HPDE6-E6E7 (cell line): ENCODE measurements at regions not wholly inside any gene's neighbourhood (a gene's known extent, or its start where the extent isn't known, plus 50 kb on each side); places are given as distances from the start of the nearest gene placed in this dataset.
"Not testable (repeated sequence)": the region's sequence is repeated elsewhere in the genome, so short reads cannot be mapped to it uniquely, and the experiment has no call there.

Experiments
- DNase-seq: peaks from one replicate; pipeline ENCODE4 v3.0.0; 2011; ENCODE audit warnings: missing footprints; ENCODE audit errors: extremely low spot score

- no peak for DNase-seq
These were observed 435.1 kb downstream of the EFNB2 start for GRCh38 chr13:106100171-106100919.

DNA sequence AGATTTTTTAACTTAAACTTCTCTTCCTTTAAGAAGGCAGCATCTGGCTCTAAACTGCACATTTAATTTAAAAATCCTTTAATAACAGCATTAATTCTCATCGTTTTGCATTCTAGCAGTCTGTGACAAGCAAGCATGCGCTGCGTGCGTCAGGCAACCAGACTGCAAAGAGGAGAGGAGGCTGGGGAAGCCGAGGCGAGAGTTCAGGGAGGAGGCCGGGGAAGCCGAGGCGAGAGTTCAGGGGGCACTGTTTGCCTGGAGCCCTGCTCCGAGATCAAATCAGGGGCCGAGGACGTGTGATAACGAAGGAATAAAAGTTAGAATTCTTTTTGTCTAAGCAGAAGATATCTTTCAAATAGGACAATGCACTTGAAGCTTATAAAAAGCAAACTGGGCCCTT, 435.7 kb downstream of the EFNB2 start:
- DNase-seq = no peak

GRCh38 chr13:106098778-106099177, 436.7 kb downstream of the EFNB2 start:
- no peak for DNase-seq

GRCh38 chr13:106096661-106097092, 438.8 kb downstream of the EFNB2 start:
- DNase-seq = peak; percentile 42

- DNase-seq = no peak
These were observed 439.5 kb downstream of the EFNB2 start for GRCh38 chr13:106095919-106096318.

- no peak for DNase-seq
These were observed 440.1 kb downstream of the EFNB2 start for GRCh38 chr13:106095406-106095805.

GRCh38 chr13:106090001-106090400, 445.5 kb downstream of the EFNB2 start:
- DNase-seq = no peak

GRCh38 chr13:106089261-106089980, 446.0 kb downstream of the EFNB2 start:
- DNase-seq = no peak

DNA sequence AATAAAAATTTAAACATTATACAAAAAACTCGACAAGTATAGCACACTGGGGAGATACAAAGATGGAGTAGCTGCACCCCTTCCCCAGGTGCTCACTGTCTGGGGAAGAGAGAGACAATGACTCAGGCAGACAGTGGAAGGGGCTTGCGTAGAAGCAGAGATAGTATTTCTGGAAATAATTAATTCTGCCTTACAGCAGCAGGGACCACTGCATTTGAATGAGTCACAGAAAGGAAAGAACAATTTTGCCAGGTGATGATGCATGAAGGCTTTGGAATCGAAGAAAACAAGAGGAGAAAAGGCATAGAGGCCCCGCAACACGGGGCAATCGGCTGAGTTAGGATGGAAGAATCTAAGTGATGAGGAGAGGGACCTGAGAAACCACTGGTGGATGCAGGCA, 447.4 kb downstream of the EFNB2 start:
- DNase-seq = no peak

DNA sequence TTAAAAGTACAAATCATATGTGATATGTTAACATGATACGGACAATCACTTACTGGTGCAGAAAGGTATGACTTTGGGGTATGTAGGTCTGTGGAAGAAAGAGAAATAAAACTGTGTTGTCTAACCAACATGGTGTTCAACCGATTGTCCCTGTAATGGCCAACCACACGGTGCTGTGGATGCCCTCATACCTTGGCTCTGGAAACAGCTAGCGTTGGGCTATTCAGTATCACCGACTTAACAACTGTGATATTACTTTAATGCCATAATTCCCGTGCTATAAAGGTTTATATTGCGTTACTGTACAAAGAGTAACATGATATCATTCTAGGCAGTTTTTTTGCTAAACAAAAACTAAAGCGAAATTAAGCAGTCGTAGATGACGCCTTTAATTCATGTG, 448.3 kb downstream of the EFNB2 start:
- DNase-seq = no peak

DNA sequence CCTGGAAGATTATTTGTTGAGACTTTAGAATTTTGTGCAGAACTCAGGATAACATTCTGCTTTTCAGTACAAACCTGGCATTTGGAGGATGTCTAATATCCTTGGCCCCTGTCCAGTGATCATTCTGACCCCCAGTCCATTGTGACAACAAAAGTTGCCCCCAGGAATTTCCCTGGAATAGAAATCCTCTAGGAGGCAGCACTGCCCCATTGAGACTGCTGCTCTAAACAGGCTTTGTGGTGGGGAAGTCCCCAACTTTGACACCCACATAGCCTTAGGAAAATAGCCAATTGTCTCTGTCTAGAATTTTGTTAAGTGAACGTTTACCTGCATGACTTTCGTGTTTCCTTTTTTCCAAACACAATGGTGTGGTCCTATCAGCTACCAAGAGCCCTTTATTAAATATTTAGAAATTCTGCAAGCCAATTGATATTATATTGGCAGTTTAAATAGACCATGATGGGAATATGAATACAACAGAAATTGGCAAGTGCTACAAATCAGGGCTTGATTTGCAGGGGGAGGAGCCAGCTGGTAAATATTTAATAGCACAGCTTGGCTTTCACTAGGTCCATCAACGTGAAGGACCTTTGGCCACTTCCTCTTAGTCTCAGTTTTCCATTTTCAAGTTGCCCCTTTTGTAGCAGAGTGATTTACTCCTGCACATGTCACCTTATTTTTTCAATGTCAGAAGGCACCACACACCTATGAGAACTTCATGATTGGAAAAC, 451.7 kb downstream of the EFNB2 start:
- DNase-seq = peak; percentile 63

- not testable (repeated sequence) for DNase-seq
These were observed 454.2 kb downstream of the EFNB2 start for GRCh38 chr13:106081221-106081620.

DNA sequence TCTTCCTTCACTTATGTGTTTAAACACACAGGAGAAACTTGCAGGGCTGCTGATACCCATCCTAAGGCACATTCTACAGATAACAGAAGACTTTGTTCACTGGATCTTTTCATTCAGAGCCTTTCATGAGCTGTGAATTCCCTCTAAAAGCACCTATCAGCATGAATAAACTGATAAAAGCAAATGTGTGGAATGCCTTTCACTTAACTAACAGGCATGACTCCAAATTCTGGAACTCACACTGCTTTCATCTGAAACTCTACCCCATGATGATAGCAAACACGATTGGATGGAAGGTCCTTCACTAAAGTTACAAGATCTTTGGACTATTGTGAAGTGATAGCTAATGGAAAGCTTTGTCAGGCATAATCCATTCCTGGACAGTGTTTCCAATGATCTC, 457.3 kb downstream of the EFNB2 start:
- DNase-seq = no peak

DNA sequence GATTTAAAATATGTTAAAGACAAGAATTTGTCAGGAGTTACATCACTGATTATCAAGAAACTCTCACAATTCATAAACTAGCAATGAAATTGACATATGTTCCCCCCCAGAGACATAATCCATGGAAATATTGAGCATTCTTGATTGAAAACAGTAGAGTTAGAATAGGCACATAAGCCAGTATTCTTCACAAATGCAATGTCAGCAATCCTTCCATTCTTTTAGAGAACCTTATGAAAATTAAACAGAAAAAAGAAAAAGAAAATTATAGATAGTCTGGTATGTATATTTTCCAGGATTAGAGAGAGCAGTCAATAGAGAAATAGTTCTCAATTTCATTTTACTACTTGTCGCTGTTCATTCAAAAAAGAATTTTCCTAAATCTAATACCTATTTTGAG, 458.4 kb downstream of the EFNB2 start:
- DNase-seq = no peak

GRCh38 chr13:106072014-106072413, 463.4 kb downstream of the EFNB2 start:
- DNase-seq = no peak

- peak; percentile 43 for DNase-seq
These were observed 471.7 kb downstream of the EFNB2 start for GRCh38 chr13:106063591-106064313.

GRCh38 chr13:106061781-106062180, 473.7 kb downstream of the EFNB2 start:
- DNase-seq = no peak

GRCh38 chr13:106056851-106057250, 478.6 kb downstream of the EFNB2 start:
- no peak for DNase-seq

DNA sequence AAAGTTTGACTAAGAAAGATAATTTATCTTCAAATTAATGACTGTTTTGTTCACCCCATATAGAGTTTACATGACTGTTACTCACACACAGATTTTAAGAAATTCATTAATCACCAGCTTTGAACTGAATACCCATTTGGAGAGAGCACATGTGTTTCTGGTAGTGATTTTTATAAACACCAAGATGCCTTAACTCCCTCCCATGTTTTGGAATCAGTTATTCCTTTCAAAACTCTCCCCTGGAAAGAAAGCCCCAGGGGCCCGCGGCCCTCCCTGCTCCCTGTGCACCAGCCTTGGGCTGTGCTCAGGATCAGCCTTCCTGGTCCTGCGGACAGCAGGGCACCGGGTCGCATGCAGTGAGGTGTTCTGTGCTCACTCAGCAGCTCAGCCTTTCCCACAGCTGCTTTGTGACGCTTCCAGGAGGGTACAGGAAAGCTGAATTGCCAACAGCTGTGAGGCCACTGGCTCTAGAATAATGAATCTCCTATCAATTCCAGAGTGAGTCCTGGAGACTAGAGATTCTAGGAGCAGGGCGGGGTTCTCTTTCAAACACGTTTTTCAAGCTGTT, 483.2 kb downstream of the EFNB2 start:
- DNase-seq = no peak

- DNase-seq = no peak
These were observed 486.3 kb downstream of the EFNB2 start for GRCh38 chr13:106049171-106049570.

- no peak for DNase-seq
These were observed 487.1 kb downstream of the EFNB2 start for GRCh38 chr13:106048386-106048785.

DNA sequence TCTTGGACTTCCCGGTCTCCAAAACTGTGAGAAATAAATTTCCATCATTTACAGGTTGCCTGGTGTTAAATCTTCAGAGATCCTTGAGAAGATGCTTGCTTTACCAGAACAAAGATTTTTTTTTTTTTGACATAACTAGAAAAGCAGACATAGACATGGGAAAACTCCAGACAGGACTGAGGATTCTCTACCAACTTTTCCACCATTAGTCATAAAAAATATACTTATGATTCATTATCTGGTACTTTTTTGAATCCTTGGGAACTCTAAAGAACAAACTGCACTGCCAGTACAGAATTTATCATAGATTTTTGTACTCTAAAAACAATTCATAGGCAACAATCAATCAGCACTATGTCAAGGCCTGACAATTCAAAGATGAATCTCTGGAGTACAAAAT, 487.6 kb downstream of the EFNB2 start:
- no peak for DNase-seq
